Activated CD8-positive, alpha-beta memory T cell treated with anti-CD3 and anti-CD28 coated beads, Interleukin-2, amount 10 ng/mL, durations not matched to agents 7 days and 5 days (primary cell): ENCODE measurements at regions not wholly inside any gene's neighbourhood (a gene's known extent, or its start where the extent isn't known, plus 50 kb on each side); places are given as distances from the start of the nearest gene placed in this dataset.

Experiments used
- ATAC-seq: fragments of 150-1000 bp; cut with Tn5 transposase; one replicate; pipeline ENCODE4 v1.10.0; 2021; ENCODE audit warnings: moderate library complexity
- CTCF ChIA-PET: fragments of 350-600 bp; sonication (Branson Sonifier 250); formaldehyde crosslinking; loops from one replicate; lab custom pipeline; 2021; ENCODE audit warnings: antibody characterized with exemption; lab: Charles Lee
- DNase-seq: peaks from one replicate; pipeline ENCODE4 v3.0.0-alpha.2; 2020
- H3K27ac Mint-ChIP-seq: one replicate; pipeline ENCODE4 v1.8.0; 2021; ENCODE audit warnings: mild to moderate bottlenecking, mixed read lengths
- H3K27me3 Mint-ChIP-seq: one replicate; pipeline ENCODE4 v1.8.0; 2021; ENCODE audit warnings: mixed read lengths
- H3K36me3 Mint-ChIP-seq: one replicate; pipeline ENCODE4 v1.8.0; 2021; ENCODE audit warnings: mild to moderate bottlenecking, mixed read lengths
- H3K4me1 Mint-ChIP-seq: one replicate; pipeline ENCODE4 v1.8.0; 2021; ENCODE audit warnings: mixed read lengths
- H3K4me3 Mint-ChIP-seq: one replicate; pipeline ENCODE4 v1.8.0; 2021; ENCODE audit warnings: mild to moderate bottlenecking, moderate library complexity, mixed read lengths
- H3K9me3 Mint-ChIP-seq: one replicate; pipeline ENCODE4 v1.8.0; 2022; ENCODE audit warnings: low read depth, mixed read lengths

DNA sequence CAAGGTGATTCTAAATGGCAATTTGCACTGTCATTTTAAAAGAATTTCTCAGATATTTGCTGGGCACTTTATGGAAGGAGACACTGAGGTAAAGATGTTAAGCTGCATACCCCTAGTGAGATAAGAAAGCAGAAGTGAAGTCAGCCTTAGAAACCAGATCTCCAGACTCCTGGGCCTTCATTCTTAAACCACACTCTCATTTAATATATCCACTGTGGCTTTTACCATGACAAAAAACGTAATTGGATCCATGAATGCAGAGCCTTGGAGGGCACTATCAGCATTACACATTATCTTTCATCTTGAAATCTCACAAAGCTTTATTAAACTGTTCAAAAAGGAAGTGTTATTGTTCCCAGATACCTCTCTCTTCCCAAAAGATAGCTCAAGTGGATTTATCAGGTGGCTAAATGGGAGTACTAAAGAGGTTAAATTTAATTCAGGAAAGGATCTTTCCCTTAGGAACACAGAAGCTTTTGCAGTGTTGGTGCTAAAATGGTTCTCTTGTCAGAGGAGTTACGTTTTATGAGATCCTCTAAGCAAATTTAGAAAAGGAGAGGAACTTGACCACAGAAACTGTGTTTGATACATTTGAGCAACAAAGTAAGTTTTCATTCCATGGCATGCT, 1060.4 kb downstream of the EFNB2 start:
- ATAC-seq (no peak), DNase-seq (no peak)
- Mint-ChIP-seq H3K36me3 (no peaks in the 10 kb centered on the region), H3K27me3 (no peaks in the 10 kb centered on the region), H3K4me1 (no peaks in the 10 kb centered on the region), H3K9me3 (no peaks in the 10 kb centered on the region), H3K4me3 (no peak overlapping the region), H3K27ac (no peak overlapping the region)
- CTCF ChIA-PET, result no interaction called here

DNA sequence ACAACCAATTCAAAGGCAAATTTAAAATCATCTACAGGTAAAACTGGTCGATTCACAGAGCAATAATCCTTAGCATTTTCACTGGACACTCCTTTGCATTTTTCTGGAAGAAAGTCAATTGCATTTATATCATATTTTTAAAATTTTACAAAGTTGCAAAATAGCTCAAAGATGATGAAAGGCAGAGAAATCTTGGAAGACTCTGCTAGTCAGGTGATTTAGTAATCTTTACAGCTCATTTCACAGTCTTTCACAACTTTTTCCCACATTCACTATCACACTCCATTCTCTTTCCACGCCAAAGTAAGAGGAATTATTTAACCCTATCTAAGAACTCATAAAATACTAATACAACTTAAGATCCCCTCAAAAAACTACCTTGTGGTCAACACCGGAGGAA, 1063.8 kb downstream of the EFNB2 start:
- ATAC-seq, result no peak
- CTCF ChIA-PET, result no interaction called here

DNA sequence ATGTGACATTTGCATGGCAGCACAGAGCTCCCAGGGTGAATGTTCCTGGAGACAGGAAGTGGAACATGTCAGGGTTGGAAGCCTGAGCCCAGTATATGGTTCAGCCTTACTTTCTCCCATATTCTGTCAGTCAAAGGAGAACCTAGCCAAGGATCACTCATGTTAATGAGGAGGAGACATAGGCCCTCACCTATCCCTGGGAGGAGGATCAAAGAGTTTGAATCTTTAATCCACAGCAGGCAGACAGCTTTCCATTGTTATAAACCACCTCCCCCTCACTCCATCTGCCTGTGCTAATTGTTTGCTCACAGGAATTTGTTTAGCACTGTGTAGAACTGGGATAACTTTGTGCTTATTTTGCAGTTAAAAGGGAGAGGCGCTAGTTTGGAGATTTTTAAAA, 1069.1 kb downstream of the EFNB2 start:
- CTCF ChIA-PET, result no interaction called here

More for the DNA sequence above, 1063.8 kb downstream of the EFNB2 start:
- Mint-ChIP-seq H3K9me3 (no peaks in the 10 kb centered on the region), H3K27ac (no peak overlapping the region), H3K4me1 (no peaks in the 10 kb centered on the region), H3K4me3 (no peak overlapping the region), H3K36me3 (no peaks in the 10 kb centered on the region), H3K27me3 (no peaks in the 10 kb centered on the region)
- no peak for DNase-seq

DNA sequence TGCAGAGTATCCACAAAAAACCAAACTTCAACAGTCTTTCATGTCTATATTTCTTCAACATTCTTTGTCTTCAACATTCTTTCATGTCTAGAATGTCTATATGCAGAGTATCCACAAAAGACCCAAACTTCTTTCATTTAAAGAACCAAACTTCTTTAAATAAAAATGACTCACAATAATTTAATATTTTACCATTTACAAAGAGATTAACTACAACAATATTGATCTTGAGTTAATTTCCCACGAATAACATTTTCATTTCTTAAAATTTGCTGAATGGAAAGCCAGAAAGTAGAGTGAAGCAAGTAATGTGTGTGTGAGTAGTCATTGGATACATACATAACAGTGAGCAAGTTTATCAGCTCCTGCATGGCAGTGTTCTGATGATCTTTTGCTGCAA, 1069.7 kb downstream of the EFNB2 start, which contains the start of gene DAOA:
Gene DAOA (plus strand): TSS at position 301 of the 400 bp plus-strand sequence.
- Mint-ChIP-seq H3K4me1 (no peaks in the 10 kb centered on the region), H3K27ac (no peak within 1 kb of the TSS), H3K4me3 (no peak within 1 kb of the TSS), H3K36me3 (no peaks in the 10 kb centered on the region), H3K27me3 (no peaks in the 10 kb centered on the region), H3K9me3 (no peaks in the 10 kb centered on the region)
- DNase-seq (no peak), ATAC-seq (no peak)
- CTCF ChIA-PET, result no interaction called here

More for the DNA sequence above, 1069.1 kb downstream of the EFNB2 start:
- no peak for DNase-seq
- Mint-ChIP-seq H3K27me3 (no peaks in the 10 kb centered on the region), H3K27ac (no peak overlapping the region), H3K9me3 (no peaks in the 10 kb centered on the region), H3K4me1 (no peaks in the 10 kb centered on the region), H3K4me3 (no peak overlapping the region), H3K36me3 (no peaks in the 10 kb centered on the region)
- ATAC-seq, result no peak

DNA sequence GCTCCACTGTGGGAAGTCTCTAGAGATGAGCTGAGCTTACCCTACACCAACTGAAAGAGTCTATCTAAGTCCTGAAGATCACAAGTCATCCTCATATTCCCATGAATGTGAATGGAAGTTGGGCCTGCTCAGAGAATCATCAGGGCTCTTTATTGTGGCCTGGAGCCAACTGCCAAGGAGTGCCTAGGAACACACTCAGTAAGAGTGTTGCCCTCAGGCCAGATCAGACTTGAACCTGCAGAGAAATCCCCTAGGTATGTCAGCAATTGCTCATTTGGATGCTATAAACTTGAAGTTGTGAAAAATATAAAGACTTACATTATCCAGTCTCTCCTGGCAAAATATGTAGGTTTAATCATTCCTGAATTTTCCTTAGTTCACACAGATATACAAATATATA, 1070.2 kb downstream of the EFNB2 start:
- Mint-ChIP-seq H3K4me3 (no peak overlapping the region), H3K27ac (no peak overlapping the region), H3K36me3 (no peaks in the 10 kb centered on the region), H3K9me3 (no peaks in the 10 kb centered on the region), H3K4me1 (no peaks in the 10 kb centered on the region), H3K27me3 (no peaks in the 10 kb centered on the region)
- DNase-seq (no peak), ATAC-seq (no peak)
- CTCF ChIA-PET, result no interaction called here

DNA sequence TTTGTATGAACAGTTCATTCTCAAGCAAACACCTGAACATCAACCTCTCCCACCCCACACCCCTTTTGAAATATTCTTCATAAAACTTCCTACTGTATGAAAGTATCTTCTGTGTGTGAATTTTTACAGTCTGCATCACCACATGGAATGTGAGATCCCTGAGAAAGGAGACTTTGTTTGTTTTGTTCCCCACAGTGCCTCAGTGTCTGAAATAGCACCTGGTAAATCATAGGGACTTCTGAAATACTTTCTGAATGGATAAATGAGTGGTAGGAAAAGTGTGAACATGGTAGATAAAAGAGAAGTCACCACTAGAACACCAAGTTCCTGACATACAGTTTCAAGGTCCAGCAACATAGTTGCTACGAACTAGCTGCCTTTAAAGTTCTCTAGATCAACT, 1071.2 kb downstream of the EFNB2 start:
- Mint-ChIP-seq H3K9me3 (no peaks in the 10 kb centered on the region), H3K27me3 (no peaks in the 10 kb centered on the region), H3K4me1 (no peaks in the 10 kb centered on the region), H3K36me3 (no peaks in the 10 kb centered on the region), H3K4me3 (no peak overlapping the region), H3K27ac (no peak overlapping the region)
- CTCF ChIA-PET, result no interaction called here
- ATAC-seq, result no peak
- DNase-seq, result no peak

DNA sequence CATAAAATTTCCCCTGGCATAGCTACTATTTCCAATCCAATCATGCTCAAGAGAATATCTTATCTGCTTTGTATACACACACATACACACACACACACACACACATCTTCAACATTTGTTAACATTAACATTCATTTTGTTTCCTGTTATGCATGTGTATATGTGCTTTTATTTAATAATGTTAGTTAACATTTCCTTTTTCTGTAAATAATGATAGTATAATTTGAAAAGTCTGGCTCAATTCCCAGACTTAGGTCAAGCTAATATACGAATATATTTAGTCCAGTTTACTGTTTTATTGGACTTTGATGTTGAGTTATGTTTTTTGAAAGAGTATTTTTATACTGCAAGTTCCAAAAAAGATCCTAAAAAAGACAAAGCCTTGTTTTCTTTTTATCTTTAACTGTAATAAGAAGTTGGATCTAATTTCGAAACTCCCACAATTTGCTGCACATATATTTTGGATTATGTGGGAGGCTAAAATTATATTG, 1072.4 kb downstream of the EFNB2 start:
- no peak overlapping the region for H3K4me3 Mint-ChIP-seq
- no peak overlapping the region for H3K27ac Mint-ChIP-seq
- no peaks in the 10 kb centered on the region for H3K36me3 Mint-ChIP-seq
- no peaks in the 10 kb centered on the region for H3K9me3 Mint-ChIP-seq
- no peaks in the 10 kb centered on the region for H3K27me3 Mint-ChIP-seq
- ATAC-seq (no peak), DNase-seq (no peak)
- H3K4me1 Mint-ChIP-seq, result no peaks in the 10 kb centered on the region
- CTCF ChIA-PET, result no interaction called here

DNA sequence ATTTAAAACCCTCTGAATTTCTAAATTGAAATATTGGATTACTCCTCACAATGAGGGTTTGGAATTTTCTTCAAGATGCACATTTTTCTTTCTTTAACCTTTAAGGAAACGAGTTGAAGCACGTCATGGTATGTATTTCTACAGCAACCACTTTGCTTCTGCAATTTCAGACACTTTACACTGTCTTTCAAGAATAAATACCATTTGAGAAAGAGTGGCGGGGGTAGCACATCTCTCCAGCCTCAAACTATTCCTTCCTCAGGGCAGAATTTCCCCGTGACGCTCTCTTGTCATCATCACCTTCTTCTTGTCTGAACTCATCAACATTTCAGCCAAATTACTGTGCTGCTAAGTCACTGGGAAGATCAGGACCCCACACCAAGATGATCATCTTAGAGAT, 1073.4 kb downstream of the EFNB2 start:
- ATAC-seq, result no peak
- no peaks in the 10 kb centered on the region for H3K9me3 Mint-ChIP-seq
- H3K4me1 Mint-ChIP-seq, result no peaks in the 10 kb centered on the region
- no peaks in the 10 kb centered on the region for H3K27me3 Mint-ChIP-seq
- H3K36me3 Mint-ChIP-seq, result no peaks in the 10 kb centered on the region
- H3K27ac Mint-ChIP-seq, result no peak overlapping the region
- no peak for DNase-seq
- no peak overlapping the region for H3K4me3 Mint-ChIP-seq
- CTCF ChIA-PET, result no interaction called here

DNA sequence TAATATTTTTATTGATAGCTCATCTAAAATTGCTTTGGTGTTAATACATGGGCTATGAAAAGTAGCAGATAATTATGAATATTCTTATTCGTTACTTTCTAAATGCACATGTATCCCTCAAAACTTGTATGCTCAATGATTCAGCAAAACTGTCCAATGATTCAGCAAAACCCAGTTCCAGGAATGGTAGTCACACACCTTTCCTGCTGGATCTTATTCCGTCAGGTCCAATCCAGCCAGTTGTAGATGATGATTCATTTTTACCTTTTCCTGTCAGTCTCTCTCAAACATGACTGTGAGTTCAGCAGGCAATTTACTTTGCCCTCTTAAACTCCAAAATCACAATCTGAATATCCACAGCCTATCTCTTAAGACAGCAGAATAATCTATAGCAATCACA, 1082.6 kb downstream of the EFNB2 start:
- no peak for ATAC-seq
- CTCF ChIA-PET, result no interaction called here

DNA sequence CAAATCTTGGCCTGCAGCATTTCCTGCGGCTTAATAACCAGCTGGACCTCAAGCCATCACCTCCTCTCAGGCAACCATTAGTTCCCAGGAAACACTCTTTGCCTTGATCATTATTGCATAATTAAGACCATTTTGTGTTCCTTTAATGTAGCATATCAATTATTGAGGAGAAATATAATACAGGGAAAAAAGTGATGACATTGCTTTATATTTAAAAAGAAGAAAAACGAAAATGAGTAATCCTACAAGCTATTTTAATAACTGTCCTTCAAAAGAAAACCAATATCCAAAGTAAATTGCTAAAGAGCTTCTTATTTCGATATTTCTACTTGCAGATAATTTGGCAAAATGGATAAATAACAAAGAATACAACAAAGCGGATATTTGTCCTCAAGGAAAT, 1084.7 kb downstream of the EFNB2 start:
- CTCF ChIA-PET, result no interaction called here
- Mint-ChIP-seq H3K27me3 (no peaks in the 10 kb centered on the region), H3K27ac (no peak overlapping the region), H3K36me3 (no peaks in the 10 kb centered on the region), H3K9me3 (no peaks in the 10 kb centered on the region), H3K4me1 (no peaks in the 10 kb centered on the region), H3K4me3 (no peak overlapping the region)
- DNase-seq (no peak), ATAC-seq (no peak)

More for the DNA sequence above, 1082.6 kb downstream of the EFNB2 start:
- DNase-seq, result no peak
- H3K36me3 Mint-ChIP-seq, result no peaks in the 10 kb centered on the region
- H3K27ac Mint-ChIP-seq, result no peak overlapping the region
- H3K4me1 Mint-ChIP-seq, result no peaks in the 10 kb centered on the region
- no peaks in the 10 kb centered on the region for H3K27me3 Mint-ChIP-seq
- no peak overlapping the region for H3K4me3 Mint-ChIP-seq
- no peaks in the 10 kb centered on the region for H3K9me3 Mint-ChIP-seq

DNA sequence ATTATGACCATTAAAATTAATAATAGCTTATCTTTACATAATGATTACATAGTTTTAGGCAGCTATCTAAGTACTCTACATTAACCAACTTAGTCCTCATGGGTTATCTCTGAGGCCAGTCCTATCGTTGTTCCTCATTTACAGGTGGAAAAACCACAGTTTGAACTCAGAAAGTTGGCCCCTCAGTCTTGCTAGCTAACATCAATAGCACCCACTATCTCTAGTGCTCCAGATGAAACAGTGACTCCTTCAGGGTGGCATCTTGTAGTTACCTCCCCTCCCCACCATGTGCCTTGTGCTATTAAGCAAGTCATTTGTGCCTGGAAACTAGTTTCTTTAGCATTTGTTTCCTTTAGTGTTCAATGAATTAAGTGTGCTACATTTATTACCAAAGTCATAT, 1086.7 kb downstream of the EFNB2 start:
- CTCF ChIA-PET, result no interaction called here
- ATAC-seq, result no peak
- H3K9me3 Mint-ChIP-seq, result no peaks in the 10 kb centered on the region
- no peaks in the 10 kb centered on the region for H3K36me3 Mint-ChIP-seq
- no peak overlapping the region for H3K4me3 Mint-ChIP-seq
- peaks cover 1% of the 10 kb centered on the region for H3K4me1 Mint-ChIP-seq
- DNase-seq, result no peak
- H3K27ac Mint-ChIP-seq, result no peak overlapping the region
- no peaks in the 10 kb centered on the region for H3K27me3 Mint-ChIP-seq

DNA sequence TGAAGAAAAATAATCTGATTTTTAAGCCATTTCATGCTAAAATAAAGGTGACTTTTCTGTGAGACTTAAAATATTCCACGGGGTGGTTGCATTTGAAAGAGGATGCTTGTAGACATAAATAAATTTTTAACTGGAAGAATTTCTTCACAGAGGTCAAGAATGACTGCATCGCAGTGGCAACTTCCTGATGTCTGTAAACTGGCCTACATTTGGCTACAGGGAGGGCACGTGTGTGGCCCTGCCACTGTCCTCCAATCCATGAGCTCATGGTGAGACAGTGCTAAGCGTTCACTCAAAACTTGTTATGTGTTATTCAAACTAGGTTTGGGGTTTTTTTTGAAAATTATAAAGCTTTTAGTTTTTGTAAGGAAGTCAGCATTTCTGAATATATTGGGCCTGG, 1089.3 kb downstream of the EFNB2 start:
- ATAC-seq (no peak), DNase-seq (no peak)
- no peaks in the 10 kb centered on the region for H3K9me3 Mint-ChIP-seq
- no peak overlapping the region for H3K27ac Mint-ChIP-seq
- no peaks in the 10 kb centered on the region for H3K36me3 Mint-ChIP-seq
- H3K27me3 Mint-ChIP-seq, result no peaks in the 10 kb centered on the region
- no peak overlapping the region for H3K4me3 Mint-ChIP-seq
- CTCF ChIA-PET, result no interaction called here
- H3K4me1 Mint-ChIP-seq, result peaks cover 1% of the 10 kb centered on the region

DNA sequence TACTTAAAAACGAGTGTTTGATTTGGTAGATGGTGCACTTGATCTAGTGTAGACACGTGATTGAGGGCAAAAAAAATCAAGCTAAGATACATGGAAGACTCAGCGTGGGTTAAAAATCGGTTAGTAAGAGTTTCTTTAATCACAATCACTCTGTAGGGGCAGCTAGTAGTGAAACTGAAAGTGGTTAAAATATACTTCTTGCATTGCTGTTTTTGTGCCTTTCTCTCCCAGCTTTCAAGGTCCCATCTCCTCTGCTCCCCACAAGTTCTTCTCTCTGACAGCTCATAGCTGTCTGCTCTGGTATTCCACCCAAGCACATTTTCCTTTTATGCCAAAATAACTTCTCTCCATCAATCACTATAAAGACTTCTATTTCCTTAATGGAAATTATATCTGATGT, 1089.7 kb downstream of the EFNB2 start:
- no peak for DNase-seq
- CTCF ChIA-PET, result no interaction called here
- no peaks in the 10 kb centered on the region for H3K9me3 Mint-ChIP-seq
- no peaks in the 10 kb centered on the region for H3K27me3 Mint-ChIP-seq
- no peaks in the 10 kb centered on the region for H3K36me3 Mint-ChIP-seq
- no peak overlapping the region for H3K27ac Mint-ChIP-seq
- H3K4me3 Mint-ChIP-seq, result no peak overlapping the region
- H3K4me1 Mint-ChIP-seq, result peaks cover 1% of the 10 kb centered on the region
- no peak for ATAC-seq

DNA sequence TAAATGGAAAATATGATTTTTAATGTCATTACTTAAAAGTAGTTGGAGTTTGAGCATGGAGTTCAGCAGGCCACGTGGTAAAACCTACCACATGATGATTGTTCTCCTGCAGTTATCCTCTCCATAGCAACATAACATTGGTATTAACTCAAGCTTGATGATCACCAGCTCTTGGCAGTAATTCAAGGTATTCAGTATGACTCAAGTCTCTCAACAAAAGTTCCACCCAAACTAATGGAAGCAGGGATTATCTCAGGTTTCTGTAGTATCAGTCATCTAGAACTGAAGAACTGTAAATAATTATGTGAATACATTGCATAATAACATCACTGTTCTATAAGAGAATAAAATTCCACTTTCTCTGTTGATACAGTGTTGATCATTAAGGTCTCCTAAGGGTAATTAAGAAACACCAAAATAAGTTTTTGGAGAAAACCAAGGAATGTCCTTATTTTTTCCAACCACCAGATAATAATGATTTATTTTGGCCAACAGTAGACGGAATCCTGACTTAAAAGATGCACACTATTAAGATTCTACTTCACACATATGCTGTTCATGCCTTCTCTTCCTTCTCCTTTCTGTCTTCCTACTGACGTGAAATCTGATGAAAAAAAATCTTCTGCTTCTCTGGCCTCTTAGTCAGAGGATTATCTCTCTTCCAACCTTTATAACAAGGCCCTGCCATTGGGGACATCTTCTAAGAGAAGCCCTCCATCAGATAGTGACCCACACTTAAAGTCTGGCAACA, 1092.3 kb downstream of the EFNB2 start:
- Mint-ChIP-seq H3K27ac (no peak overlapping the region), H3K4me1 (peaks cover 1% of the 10 kb centered on the region), H3K27me3 (no peaks in the 10 kb centered on the region), H3K36me3 (no peaks in the 10 kb centered on the region), H3K4me3 (no peak overlapping the region), H3K9me3 (no peaks in the 10 kb centered on the region)
- no peak for ATAC-seq
- CTCF ChIA-PET, result no interaction called here
- no peak for DNase-seq
